ENCODE measurements at regions not wholly inside any gene's neighbourhood (a gene's known extent, or its start where the extent isn't known, plus 50 kb on each side); places are given as distances from the start of the nearest gene placed in this dataset.

DNA sequence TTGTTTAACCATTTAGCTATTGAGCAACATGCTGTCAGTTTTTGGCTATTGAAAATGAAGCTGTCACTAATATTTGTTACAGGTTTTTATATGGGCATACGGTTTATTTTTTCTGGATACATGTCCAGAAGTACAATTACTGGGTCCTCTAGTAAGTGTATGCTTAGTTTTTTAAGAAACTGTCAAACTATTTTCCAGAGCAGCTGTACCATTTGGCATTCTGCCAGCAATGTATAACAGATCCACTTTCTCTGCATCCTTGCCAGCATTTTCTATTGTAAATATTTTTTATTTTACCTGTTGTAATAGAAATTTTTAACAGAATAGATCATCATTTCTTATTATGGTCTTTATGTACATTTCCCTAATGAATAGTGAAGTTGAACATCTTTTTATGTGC is 658.8 kb downstream of the EDEM1 start:
- H3K4me3 ChIP-seq (ENCODE audit: low read depth, low read length), result no peak overlapping the region
- TF ChIP-seq, protein P1, sequence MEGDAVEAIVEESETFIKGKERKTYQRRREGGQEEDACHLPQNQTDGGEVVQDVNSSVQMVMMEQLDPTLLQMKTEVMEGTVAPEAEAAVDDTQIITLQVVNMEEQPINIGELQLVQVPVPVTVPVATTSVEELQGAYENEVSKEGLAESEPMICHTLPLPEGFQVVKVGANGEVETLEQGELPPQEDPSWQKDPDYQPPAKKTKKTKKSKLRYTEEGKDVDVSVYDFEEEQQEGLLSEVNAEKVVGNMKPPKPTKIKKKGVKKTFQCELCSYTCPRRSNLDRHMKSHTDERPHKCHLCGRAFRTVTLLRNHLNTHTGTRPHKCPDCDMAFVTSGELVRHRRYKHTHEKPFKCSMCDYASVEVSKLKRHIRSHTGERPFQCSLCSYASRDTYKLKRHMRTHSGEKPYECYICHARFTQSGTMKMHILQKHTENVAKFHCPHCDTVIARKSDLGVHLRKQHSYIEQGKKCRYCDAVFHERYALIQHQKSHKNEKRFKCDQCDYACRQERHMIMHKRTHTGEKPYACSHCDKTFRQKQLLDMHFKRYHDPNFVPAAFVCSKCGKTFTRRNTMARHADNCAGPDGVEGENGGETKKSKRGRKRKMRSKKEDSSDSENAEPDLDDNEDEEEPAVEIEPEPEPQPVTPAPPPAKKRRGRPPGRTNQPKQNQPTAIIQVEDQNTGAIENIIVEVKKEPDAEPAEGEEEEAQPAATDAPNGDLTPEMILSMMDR (IDR thresholded peaks at IDR 0.05; ENCODE audit: insufficient read depth, low read depth, low read length, missing control alignments), result no peak
- no peak for DNase-seq (ENCODE audit: low read depth)

DNA sequence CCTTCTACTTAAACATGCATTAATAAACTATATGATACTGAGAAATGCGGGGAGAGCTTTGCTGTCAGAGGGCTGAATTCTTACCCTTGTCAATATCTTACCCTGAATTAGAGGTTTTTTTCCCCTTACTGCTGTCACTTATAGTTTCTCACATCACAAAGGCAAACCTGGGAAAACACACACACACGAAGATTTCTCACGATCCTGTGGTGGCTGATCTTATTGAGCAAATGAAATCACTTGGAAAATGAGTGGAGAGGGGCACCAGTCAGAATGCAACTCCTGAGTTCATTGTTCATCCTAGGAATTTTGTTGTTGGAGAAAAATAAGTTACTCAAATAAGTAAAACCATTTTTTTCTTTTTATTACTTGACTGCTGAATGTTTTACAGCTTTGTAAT is 673.6 kb downstream of the EDEM1 start:
- DNase-seq (ENCODE audit: low read depth), result no peak
- TF ChIP-seq, protein P1 (IDR thresholded peaks at IDR 0.05; ENCODE audit: insufficient read depth, low read depth, low read length, missing control alignments), result no peak
- no peak overlapping the region for H3K4me3 ChIP-seq (ENCODE audit: low read depth, low read length)

GRCh38 chr3:5874931-5875341 is 687.4 kb downstream of the EDEM1 start:
- TF ChIP-seq, protein P1 (IDR thresholded peaks at IDR 0.05; ENCODE audit: insufficient read depth, low read depth, low read length, missing control alignments), result no peak
- no peak overlapping the region for H3K4me3 ChIP-seq (ENCODE audit: low read depth, low read length)
- no peak for DNase-seq (ENCODE audit: low read depth)

- H3K4me3 ChIP-seq (ENCODE audit: low read depth, low read length), result no peak overlapping the region
- TF ChIP-seq, protein P1 (IDR thresholded peaks at IDR 0.05; ENCODE audit: insufficient read depth, low read depth, low read length, missing control alignments), result no peak
- DNase-seq (ENCODE audit: low read depth), result peak; percentile 23
Measured at GRCh38 chr3:5888851-5889250, 701.3 kb downstream of the EDEM1 start.

DNA sequence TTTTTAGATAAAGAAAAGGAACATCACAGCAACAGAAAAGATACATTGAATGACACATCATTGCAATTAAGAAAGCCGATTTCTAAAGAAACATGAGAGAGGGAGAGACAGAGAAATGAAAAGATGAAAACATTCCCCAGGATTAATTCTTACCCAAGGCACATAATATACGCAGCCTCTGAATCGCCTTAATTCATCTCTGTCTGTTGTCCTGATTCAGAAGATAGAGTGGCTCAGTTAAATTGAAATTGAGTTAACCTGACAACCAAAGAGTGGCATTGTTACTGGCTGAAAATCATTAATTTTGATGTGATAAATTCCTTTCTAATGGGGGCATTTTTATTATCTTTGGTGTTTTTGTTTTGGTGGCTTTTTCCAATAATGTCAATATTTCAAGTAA is 701.9 kb downstream of the EDEM1 start:
- no peak for DNase-seq (ENCODE audit: low read depth)
- TF ChIP-seq, protein P1 (IDR thresholded peaks at IDR 0.05; ENCODE audit: insufficient read depth, low read depth, low read length, missing control alignments), result no peak
- no peak overlapping the region for H3K4me3 ChIP-seq (ENCODE audit: low read depth, low read length)

DNA sequence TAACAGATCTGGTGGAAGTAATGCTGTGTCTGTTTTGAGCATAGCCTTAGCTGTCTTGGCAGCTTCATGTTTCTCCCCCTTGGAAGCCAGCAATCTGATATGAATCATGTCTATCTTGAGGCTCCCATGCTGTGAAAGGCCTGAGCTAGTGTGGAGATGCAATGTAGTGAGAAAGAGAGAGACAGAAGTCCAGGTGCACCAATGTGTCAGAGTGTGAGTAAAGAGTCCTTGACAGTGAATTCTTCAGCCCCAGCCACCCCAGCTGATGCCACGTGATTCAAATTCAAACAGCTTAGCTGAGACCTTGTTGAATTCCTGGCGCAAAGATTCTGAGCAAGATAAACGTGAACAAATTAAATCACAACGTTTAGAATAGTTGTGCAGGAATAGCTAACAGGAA is 704.2 kb downstream of the EDEM1 start:
- peak; percentile 35 for DNase-seq (ENCODE audit: low read depth)
- TF ChIP-seq, protein P1 (IDR thresholded peaks at IDR 0.05; ENCODE audit: insufficient read depth, low read depth, low read length, missing control alignments), result no peak
- peak overlapping the region; percentile 25 for H3K4me3 ChIP-seq (ENCODE audit: low read depth, low read length)

- TF ChIP-seq, protein P1 (IDR thresholded peaks at IDR 0.05; ENCODE audit: insufficient read depth, low read depth, low read length, missing control alignments), result no peak
- no peak for DNase-seq (ENCODE audit: low read depth)
- H3K4me3 ChIP-seq (ENCODE audit: low read depth, low read length), result no peak overlapping the region
Measured at GRCh38 chr3:5898106-5898505, 710.6 kb downstream of the EDEM1 start.
